Bronchial epithelial cell (primary cell): ENCODE measurements at regions not wholly inside any gene's neighbourhood (a gene's known extent, or its start where the extent isn't known, plus 50 kb on each side); places are given as distances from the start of the nearest gene placed in this dataset.

Experiments
- DNase-seq: peaks from one replicate; pipeline ENCODE4 v3.0.0-alpha.2; 2010; ENCODE audit warnings: low read depth
- FAIRE-seq: peaks from 2 replicates; lab custom pipeline; 2011; peaks lifted over from hg19 to GRCh38; lab: Jason Lieb, UNC
- H3K27me3 ChIP-seq: 2 replicates; pipeline ENCODE4 v1.5.1; 2011; ENCODE audit warnings: low read length; ENCODE audit not compliant: control insufficient read depth, insufficient read depth
- H3K36me3 ChIP-seq: 2 replicates; pipeline ENCODE4 v1.5.1; 2011; ENCODE audit warnings: low read length; ENCODE audit not compliant: control insufficient read depth, insufficient read depth
- H3K4me3 ChIP-seq: 2 replicates; pipeline ENCODE4 v1.5.1; 2011; ENCODE audit warnings: mild to moderate bottlenecking, low read depth, low read length, control low read depth
- CTCF ChIP-seq: IDR thresholded peaks from 2 replicates; pipeline ENCODE4 v1.5.1; 2011; ENCODE audit warnings: mild to moderate bottlenecking, moderate library complexity, low read length, control low read depth, inconsistent platforms; ENCODE audit not compliant: insufficient read depth, severe bottlenecking

- FAIRE-seq (no peak), DNase-seq (no peak)
- H3K36me3 ChIP-seq = no peaks in the 10 kb centered on the region
- H3K27me3 ChIP-seq = no peaks in the 10 kb centered on the region
- no peak for TF ChIP-seq CTCF
- no peak overlapping the region for H3K4me3 ChIP-seq
These were observed 136.4 kb upstream of the SLC1A4 start for GRCh38 chr2:64852771-64853241.

GRCh38 chr2:64853306-64853705 is 135.9 kb upstream of the SLC1A4 start:
- Histone ChIP-seq H3K36me3 (no peaks in the 10 kb centered on the region), H3K27me3 (no peaks in the 10 kb centered on the region), H3K4me3 (no peak overlapping the region)
- TF ChIP-seq CTCF = no peak
- FAIRE-seq = no peak
- no peak for DNase-seq

- no peaks in the 10 kb centered on the region for H3K36me3 ChIP-seq
- TF ChIP-seq CTCF = no peak
- FAIRE-seq (no peak), DNase-seq (no peak)
- H3K27me3 ChIP-seq = no peaks in the 10 kb centered on the region
- no peak overlapping the region for H3K4me3 ChIP-seq
These were observed 135.3 kb upstream of the SLC1A4 start for GRCh38 chr2:64853894-64854293.

- H3K36me3 ChIP-seq = no peaks in the 10 kb centered on the region
- TF ChIP-seq CTCF = no peak
- no peaks in the 10 kb centered on the region for H3K27me3 ChIP-seq
- H3K4me3 ChIP-seq = no peak overlapping the region
- FAIRE-seq (no peak), DNase-seq (no peak)
These were observed 134.4 kb upstream of the SLC1A4 start for GRCh38 chr2:64854773-64855237.

GRCh38 chr2:64857581-64858471 is 131.4 kb upstream of the SLC1A4 start:
- Histone ChIP-seq H3K27me3 (no peaks in the 10 kb centered on the region), H3K4me3 (no peak overlapping the region), H3K36me3 (no peaks in the 10 kb centered on the region)
- TF ChIP-seq CTCF = no peak
- no peak for FAIRE-seq
- no peak for DNase-seq
